ENCODE measurements at regions not wholly inside any gene's neighbourhood (a gene's known extent, or its start where the extent isn't known, plus 50 kb on each side); places are given as distances from the start of the nearest gene placed in this dataset.

GRCh38 chr3:178482981-178483380 lies 53.3 kb upstream of the KCNMB2 start:
- no peak for TF ChIP-seq ISL1 (CRISPR knock-in tag; IDR thresholded peaks at IDR 0.05)
- TF ChIP-seq TSHZ2 (CRISPR knock-in tag; IDR thresholded peaks at IDR 0.05), result no peak
- no peak for TF ChIP-seq ZFP3 (CRISPR knock-in tag; IDR thresholded peaks at IDR 0.05)
- TF ChIP-seq CREB5 (CRISPR knock-in tag; IDR thresholded peaks at IDR 0.05; ENCODE audit: low read depth), result no peak

All from SK-N-SH treated with all-trans-retinoic acid at 6 μM for 48 hours (cell line).